ENCODE measurements at regions not wholly inside any gene's neighbourhood (a gene's known extent, or its start where the extent isn't known, plus 50 kb on each side); places are given as distances from the start of the nearest gene placed in this dataset.
"Not testable (repeated sequence)": the region's sequence is repeated elsewhere in the genome, so short reads cannot be mapped to it uniquely, and the experiment has no call there.

- TF ChIP-seq POLR2A (IDR thresholded peaks at IDR 0.05; ENCODE audit: low read depth, low read length) (no peak), POLR2AphosphoS5 (IDR thresholded peaks at IDR 0.05; ENCODE audit: low read depth, low read length) (no peak), TAF1 (IDR thresholded peaks at IDR 0.05; ENCODE audit: borderline replicate concordance, low read depth, low read length) (no peak)
- no peak for DNase-seq (ENCODE audit: insufficient read length)
- FAIRE-seq = no peak
Measured at GRCh38 chr6:84329077-84329476, 101.6 kb upstream of the CEP162 start.

GRCh38 chr6:84317463-84317862, 90.0 kb upstream of the CEP162 start:
- no peak for TF ChIP-seq POLR2AphosphoS5 (IDR thresholded peaks at IDR 0.05; ENCODE audit: low read depth, low read length)
- TF ChIP-seq TAF1 (IDR thresholded peaks at IDR 0.05; ENCODE audit: borderline replicate concordance, low read depth, low read length) = no peak
- TF ChIP-seq POLR2A (IDR thresholded peaks at IDR 0.05; ENCODE audit: low read depth, low read length) = no peak
- DNase-seq (ENCODE audit: insufficient read length) (no peak), FAIRE-seq (no peak)

GRCh38 chr6:84314377-84314898, 87.0 kb upstream of the CEP162 start:
- FAIRE-seq (no peak), DNase-seq (ENCODE audit: insufficient read length) (no peak)
- TF ChIP-seq POLR2A (IDR thresholded peaks at IDR 0.05; ENCODE audit: low read depth, low read length) (no peak), POLR2AphosphoS5 (IDR thresholded peaks at IDR 0.05; ENCODE audit: low read depth, low read length) (no peak), TAF1 (IDR thresholded peaks at IDR 0.05; ENCODE audit: borderline replicate concordance, low read depth, low read length) (no peak)

GRCh38 chr6:84309336-84309735, 81.9 kb upstream of the CEP162 start:
- no peak for DNase-seq (ENCODE audit: insufficient read length)
- no peak for FAIRE-seq
- TF ChIP-seq TAF1 (IDR thresholded peaks at IDR 0.05; ENCODE audit: borderline replicate concordance, low read depth, low read length) = no peak
- no peak for TF ChIP-seq POLR2AphosphoS5 (IDR thresholded peaks at IDR 0.05; ENCODE audit: low read depth, low read length)
- TF ChIP-seq POLR2A (IDR thresholded peaks at IDR 0.05; ENCODE audit: low read depth, low read length) = no peak

- FAIRE-seq (no peak), DNase-seq (ENCODE audit: insufficient read length) (no peak)
- TF ChIP-seq TAF1 (IDR thresholded peaks at IDR 0.05; ENCODE audit: borderline replicate concordance, low read depth, low read length) = no peak
- no peak for TF ChIP-seq POLR2AphosphoS5 (IDR thresholded peaks at IDR 0.05; ENCODE audit: low read depth, low read length)
Measured at GRCh38 chr6:84304881-84305280, 77.4 kb upstream of the CEP162 start.

GRCh38 chr6:84291033-84291432, 63.6 kb upstream of the CEP162 start:
- not testable (repeated sequence) for DNase-seq (ENCODE audit: insufficient read length); FAIRE-seq

GRCh38 chr6:84284428-84285049, 57.1 kb upstream of the CEP162 start:
- no peak for FAIRE-seq
- no peak for DNase-seq (ENCODE audit: insufficient read length)
- no peak for TF ChIP-seq POLR2A (IDR thresholded peaks at IDR 0.05; ENCODE audit: low read depth, low read length)
- TF ChIP-seq TAF1 (IDR thresholded peaks at IDR 0.05; ENCODE audit: borderline replicate concordance, low read depth, low read length) = no peak
- TF ChIP-seq POLR2AphosphoS5 (IDR thresholded peaks at IDR 0.05; ENCODE audit: low read depth, low read length) = no peak

- no peak for FAIRE-seq
- no peak for DNase-seq (ENCODE audit: insufficient read length)
Measured at GRCh38 chr6:84282550-84282949, 55.1 kb upstream of the CEP162 start.

GRCh38 chr6:84280639-84281038, 53.2 kb upstream of the CEP162 start:
- no peak for FAIRE-seq
- no peak for TF ChIP-seq POLR2A (IDR thresholded peaks at IDR 0.05; ENCODE audit: low read depth, low read length)
- no peak for TF ChIP-seq TAF1 (IDR thresholded peaks at IDR 0.05; ENCODE audit: borderline replicate concordance, low read depth, low read length)
- no peak for TF ChIP-seq POLR2AphosphoS5 (IDR thresholded peaks at IDR 0.05; ENCODE audit: low read depth, low read length)
- no peak for DNase-seq (ENCODE audit: insufficient read length)

More at GRCh38 chr6:84282550-84282949, 55.1 kb upstream of the CEP162 start:
- TF ChIP-seq POLR2A (IDR thresholded peaks at IDR 0.05; ENCODE audit: low read depth, low read length) = no peak
- TF ChIP-seq POLR2AphosphoS5 (IDR thresholded peaks at IDR 0.05; ENCODE audit: low read depth, low read length) = no peak
- no peak for TF ChIP-seq TAF1 (IDR thresholded peaks at IDR 0.05; ENCODE audit: borderline replicate concordance, low read depth, low read length)

GRCh38 chr6:84280030-84280429, 52.6 kb upstream of the CEP162 start:
- DNase-seq (ENCODE audit: insufficient read length) (no peak), FAIRE-seq (no peak)
- TF ChIP-seq TAF1 (IDR thresholded peaks at IDR 0.05; ENCODE audit: borderline replicate concordance, low read depth, low read length) = no peak
- no peak for TF ChIP-seq POLR2A (IDR thresholded peaks at IDR 0.05; ENCODE audit: low read depth, low read length)
- TF ChIP-seq POLR2AphosphoS5 (IDR thresholded peaks at IDR 0.05; ENCODE audit: low read depth, low read length) = no peak

GRCh38 chr6:84278321-84278998, 51.0 kb upstream of the CEP162 start:
- FAIRE-seq (no peak), DNase-seq (ENCODE audit: insufficient read length) (no peak)
- TF ChIP-seq TAF1 (IDR thresholded peaks at IDR 0.05; ENCODE audit: borderline replicate concordance, low read depth, low read length) (no peak), POLR2AphosphoS5 (IDR thresholded peaks at IDR 0.05; ENCODE audit: low read depth, low read length) (no peak), POLR2A (IDR thresholded peaks at IDR 0.05; ENCODE audit: low read depth, low read length) (no peak)
